ENCODE measurements at regions not wholly inside any gene's neighbourhood (a gene's known extent, or its start where the extent isn't known, plus 50 kb on each side); places are given as distances from the start of the nearest gene placed in this dataset.

DNA sequence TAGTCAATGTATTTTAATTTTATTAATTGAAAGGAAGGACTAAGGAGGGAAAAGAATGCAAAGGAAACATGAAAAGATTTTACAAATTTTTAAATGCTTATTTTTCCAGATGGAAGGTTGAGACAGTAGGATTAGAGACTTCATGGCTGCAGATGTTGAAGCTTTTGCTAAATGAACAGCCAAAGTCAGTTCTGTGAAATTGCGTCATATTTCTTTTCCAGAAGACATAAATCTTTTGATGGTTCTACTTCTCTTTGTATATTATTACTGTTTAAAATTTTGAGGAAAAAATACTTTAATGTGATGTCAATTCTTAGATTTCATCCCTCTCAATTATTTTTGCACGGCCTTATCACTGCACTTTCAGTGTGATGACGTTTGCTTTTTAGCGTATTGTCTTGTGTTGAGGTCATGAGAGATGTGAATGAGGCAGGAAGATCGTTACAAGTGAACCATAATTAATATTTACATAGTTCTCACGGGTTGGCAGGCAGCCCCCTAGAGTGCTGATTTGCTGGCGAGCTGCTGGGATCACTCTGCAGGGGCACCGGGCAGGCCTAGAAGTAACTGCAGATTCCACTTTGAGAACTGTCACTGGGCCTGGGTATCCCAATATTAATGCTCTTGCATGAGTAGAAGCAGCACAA lies 158.1 kb downstream of the TBXT start:
- DNase-seq, result no peak

DNA sequence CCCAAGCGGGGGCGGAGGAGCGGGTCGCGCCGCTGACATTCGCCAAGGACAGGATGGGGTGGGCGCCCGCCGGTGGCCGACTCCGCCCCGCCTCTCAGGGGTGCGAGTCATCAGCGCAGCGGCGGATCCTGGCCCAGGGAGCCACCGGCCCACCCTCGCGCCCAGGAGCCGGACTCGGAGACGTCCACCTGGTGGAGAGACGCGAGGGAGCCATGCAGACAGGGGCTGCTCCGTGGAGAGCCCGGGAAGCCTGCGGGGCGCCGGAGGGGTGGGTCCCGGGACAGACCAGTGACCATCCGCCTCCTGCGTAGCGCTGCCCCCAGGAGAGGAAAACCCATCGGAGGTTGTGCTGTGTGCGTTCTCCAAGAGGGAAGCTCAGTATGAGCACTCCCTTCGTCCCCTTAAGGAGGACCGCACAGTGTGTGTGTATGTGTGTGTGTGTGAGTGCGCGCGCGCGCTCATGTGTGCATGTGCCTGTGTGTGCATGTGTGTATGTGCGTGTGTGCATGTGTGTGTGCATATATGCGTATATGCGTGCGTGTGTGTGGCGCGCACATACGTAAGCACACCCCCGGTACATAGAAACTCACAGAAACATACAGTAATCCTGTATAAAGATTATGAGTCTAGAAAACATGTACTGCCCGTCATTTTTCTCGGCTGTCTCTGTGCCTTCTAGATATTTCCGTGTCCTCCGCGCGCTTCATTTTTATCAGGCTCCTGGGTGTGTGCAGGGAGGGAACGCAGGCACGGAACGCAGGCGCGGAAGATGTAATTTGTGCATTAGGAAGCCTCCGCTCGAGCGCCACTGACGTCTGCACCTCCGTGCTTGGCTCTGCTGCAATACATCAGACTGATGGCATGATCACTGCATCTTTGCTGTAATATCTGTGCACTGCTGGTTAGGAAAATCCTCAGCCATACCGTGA lies 158.9 kb downstream of the TBXT start:
- peak; percentile 59 for DNase-seq

- peak; percentile 72 for DNase-seq
Observed at GRCh38 chr6:166007349-166008263, 160.0 kb downstream of the TBXT start.

GRCh38 chr6:166006900-166007301 lies 160.8 kb downstream of the TBXT start:
- no peak for DNase-seq

DNA sequence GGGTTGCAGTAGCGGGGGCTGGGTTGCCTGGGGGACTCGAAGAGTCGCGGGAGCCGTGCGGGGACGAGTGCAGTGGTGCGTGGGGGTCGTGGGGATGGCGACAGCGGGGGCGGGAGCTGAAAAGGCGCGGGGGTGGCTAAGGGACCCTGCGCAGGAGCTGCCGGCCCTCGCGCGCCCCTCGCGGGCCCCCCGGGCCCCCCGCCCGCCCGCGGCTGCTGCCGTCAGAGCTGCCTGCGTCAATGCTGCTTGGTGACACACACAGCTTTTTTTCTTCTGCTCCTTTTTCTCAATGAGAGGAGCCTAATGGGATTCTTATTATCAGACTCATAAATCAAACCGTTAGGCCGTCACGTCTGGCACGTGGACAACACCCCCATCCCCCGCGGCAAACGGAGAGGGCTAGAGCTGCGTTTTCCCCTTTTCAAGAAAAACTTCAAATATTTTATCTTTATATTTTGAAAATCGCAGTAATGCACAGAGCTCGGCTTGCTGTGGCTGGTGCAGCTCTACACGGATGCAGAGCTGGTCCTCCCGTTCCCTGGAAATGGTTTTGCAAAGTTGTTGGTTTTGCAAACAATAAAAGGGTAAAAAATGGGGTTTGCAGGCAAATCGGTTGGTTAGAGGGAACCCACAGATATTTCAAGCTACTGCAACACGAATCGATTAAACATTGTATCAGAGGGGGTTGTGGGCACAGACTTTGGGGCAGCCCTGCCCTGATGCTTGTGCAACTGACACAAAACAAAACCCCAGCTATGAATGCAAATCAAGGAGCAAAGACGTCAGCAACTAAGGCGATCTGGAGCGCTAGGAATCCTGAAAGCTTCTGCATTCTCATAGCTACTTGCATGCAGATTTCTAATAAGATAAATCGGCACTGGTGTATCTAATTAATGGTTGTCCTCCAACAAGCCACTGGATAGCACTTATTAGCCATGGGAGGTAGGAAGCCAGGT lies 161.4 kb downstream of the TBXT start:
- peak; percentile 84 for DNase-seq

GRCh38 chr6:166005401-166005943 lies 162.2 kb downstream of the TBXT start:
- peak; percentile 31 for DNase-seq

DNA sequence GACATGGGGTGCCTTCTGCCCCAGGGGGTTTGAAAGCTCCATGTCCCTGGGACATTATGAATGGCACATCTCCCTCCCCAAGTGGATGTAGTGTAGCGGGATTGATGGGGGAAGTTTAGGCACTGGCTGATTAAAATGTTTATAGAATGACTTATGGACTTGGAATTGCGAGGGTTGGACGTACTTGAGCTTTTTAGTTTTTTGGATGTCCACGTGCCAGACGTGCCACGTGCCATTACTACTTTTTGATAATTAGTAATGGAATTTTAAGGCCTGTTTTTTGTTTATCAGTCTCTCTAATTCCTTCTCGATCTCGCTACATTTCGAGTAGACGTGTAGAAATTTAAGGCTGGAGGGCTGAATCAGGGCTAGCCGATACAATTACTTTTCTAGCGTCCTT lies 162.8 kb downstream of the TBXT start:
- DNase-seq, result no peak

- DNase-seq, result no peak
Observed at GRCh38 chr6:166004471-166004870, 163.2 kb downstream of the TBXT start.

- no peak for DNase-seq
Observed at GRCh38 chr6:166003569-166003968, 164.1 kb downstream of the TBXT start.

- DNase-seq, result no peak
Observed at GRCh38 chr6:166001359-166001758, 166.3 kb downstream of the TBXT start.

GRCh38 chr6:165999279-165999678 lies 168.4 kb downstream of the TBXT start:
- no peak for DNase-seq

DNA sequence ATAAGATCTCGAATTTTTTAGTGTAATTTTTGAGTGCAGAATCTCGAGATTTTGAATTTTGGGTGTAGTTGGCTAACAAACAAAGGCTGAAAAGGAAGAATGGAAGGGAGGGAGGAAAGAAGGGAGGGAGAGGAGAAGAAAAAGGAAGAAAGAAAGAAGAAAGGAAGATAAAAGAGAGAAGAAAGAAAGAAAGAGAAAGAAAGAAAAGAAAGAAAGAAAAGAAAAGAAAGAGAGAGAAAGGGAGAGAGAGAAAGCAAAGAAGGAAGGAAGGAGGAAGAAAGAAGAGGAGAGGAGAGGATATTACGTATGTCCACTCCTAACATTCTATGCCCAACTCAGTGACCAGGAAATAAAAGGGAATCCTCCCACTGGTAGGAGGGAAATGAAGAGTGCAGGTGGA lies 169.6 kb downstream of the TBXT start:
- DNase-seq, result no peak

DNA sequence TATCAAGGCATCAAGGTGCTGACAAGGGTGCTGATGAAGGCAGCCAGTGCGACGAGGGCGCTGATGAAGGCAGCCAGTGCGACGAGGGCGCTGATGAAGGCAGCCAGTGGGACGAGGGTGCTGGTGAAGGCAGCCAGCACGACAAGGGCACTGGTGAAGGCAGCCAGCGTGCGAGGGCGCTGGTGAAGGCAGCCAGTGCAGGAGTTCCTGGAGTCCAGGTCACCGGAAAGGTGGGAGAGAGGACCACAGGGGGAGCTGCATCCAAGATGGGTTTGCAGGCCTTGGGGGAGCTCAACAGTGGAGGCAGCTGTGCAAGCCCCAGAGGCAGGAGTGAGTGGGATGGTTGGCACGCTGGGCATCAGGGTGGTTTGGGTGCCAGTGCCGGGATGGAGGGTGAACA lies 176.3 kb downstream of the TBXT start:
- no peak for DNase-seq

- DNase-seq, result no peak
Observed at GRCh38 chr6:165990216-165990615, 177.4 kb downstream of the TBXT start.

- no peak for DNase-seq
Observed at GRCh38 chr6:165988757-165989456, 178.7 kb downstream of the TBXT start.

- DNase-seq, result no peak
Observed at GRCh38 chr6:165988302-165988756, 179.3 kb downstream of the TBXT start.

- peak; percentile 72 for DNase-seq
Observed at GRCh38 chr6:165987483-165988301, 180.0 kb downstream of the TBXT start.

- DNase-seq, result no peak
Observed at GRCh38 chr6:165986914-165987482, 180.7 kb downstream of the TBXT start.

DNA sequence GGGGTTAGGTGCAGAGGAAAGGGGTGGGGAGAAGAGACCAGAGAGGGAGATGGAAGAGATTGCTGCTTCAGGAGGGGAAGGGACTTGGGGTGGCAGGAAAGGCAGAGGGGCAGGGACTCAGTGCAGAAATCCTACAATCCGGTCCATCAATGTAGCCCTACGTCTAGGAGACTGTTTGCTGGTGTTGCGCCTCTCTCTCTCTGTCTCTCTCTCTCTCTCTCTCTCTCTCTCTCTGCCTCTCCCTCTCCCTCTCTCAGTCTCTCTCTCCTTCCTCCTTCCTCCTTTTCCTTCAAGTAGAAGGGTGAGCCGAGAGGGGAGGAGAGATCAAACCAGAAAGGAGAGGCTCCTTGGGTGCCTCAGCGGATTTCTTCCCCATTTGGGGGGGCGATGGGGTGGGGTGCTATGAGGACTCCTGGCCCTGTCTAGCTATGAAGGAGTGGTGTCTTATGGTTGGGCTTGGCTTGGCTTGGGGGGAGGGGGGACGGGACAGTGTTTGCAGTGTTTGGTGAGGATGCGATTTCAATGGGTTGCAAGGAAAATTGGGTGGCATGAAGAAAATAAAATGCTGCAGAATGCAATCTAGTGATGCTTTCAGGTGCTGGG lies 181.2 kb downstream of the TBXT start:
- no peak for DNase-seq

All from fibroblast of skin of scalp (primary cell).